ENCODE measurements at regions not wholly inside any gene's neighbourhood (a gene's known extent, or its start where the extent isn't known, plus 50 kb on each side); places are given as distances from the start of the nearest gene placed in this dataset.
"Not testable (repeated sequence)": the region's sequence is repeated elsewhere in the genome, so short reads cannot be mapped to it uniquely, and the experiment has no call there.

GRCh38 chr4:3952443-3953139, 186.4 kb downstream of the ADRA2C start:
- DNase-seq (ENCODE audit: extremely low read depth, low read depth, low spot score) = not testable (repeated sequence)

- DNase-seq (ENCODE audit: extremely low read depth, low read depth, low spot score) = not testable (repeated sequence)
Measured at GRCh38 chr4:3953140-3953489, 186.9 kb downstream of the ADRA2C start.

- DNase-seq (ENCODE audit: extremely low read depth, low read depth, low spot score) = not testable (repeated sequence)
Measured at GRCh38 chr4:3954540-3955320, 188.5 kb downstream of the ADRA2C start.

- peak; percentile 76 for DNase-seq (ENCODE audit: extremely low read depth, low read depth, low spot score)
Measured at GRCh38 chr4:3955321-3956164, 189.4 kb downstream of the ADRA2C start.

GRCh38 chr4:3956165-3956867, 190.1 kb downstream of the ADRA2C start:
- not testable (repeated sequence) for DNase-seq (ENCODE audit: extremely low read depth, low read depth, low spot score)

GRCh38 chr4:3961091-3961672, 195.0 kb downstream of the ADRA2C start:
- DNase-seq (ENCODE audit: extremely low read depth, low read depth, low spot score) = not testable (repeated sequence)

- DNase-seq (ENCODE audit: extremely low read depth, low read depth, low spot score) = not testable (repeated sequence)
Measured at GRCh38 chr4:3964572-3965278, 198.5 kb downstream of the ADRA2C start.

- not testable (repeated sequence) for DNase-seq (ENCODE audit: extremely low read depth, low read depth, low spot score)
Measured at GRCh38 chr4:3967204-3967603, 201.0 kb downstream of the ADRA2C start.

- not testable (repeated sequence) for DNase-seq (ENCODE audit: extremely low read depth, low read depth, low spot score)
Measured at GRCh38 chr4:3972626-3973025, 206.4 kb downstream of the ADRA2C start.

GRCh38 chr4:3973581-3974200, 207.5 kb downstream of the ADRA2C start:
- not testable (repeated sequence) for DNase-seq (ENCODE audit: extremely low read depth, low read depth, low spot score)

- not testable (repeated sequence) for DNase-seq (ENCODE audit: extremely low read depth, low read depth, low spot score)
Measured at GRCh38 chr4:3983518-3984125, 217.4 kb downstream of the ADRA2C start.

- DNase-seq (ENCODE audit: extremely low read depth, low read depth, low spot score) = not testable (repeated sequence)
Measured at GRCh38 chr4:3984796-3985195, 218.6 kb downstream of the ADRA2C start.

- not testable (repeated sequence) for DNase-seq (ENCODE audit: extremely low read depth, low read depth, low spot score)
Measured at GRCh38 chr4:3986412-3986811, 220.2 kb downstream of the ADRA2C start.

GRCh38 chr4:3997386-3997785, 229.3 kb downstream of the OTOP1 start:
- not testable (repeated sequence) for DNase-seq (ENCODE audit: extremely low read depth, low read depth, low spot score)

GRCh38 chr4:4004036-4004435, 222.7 kb downstream of the OTOP1 start:
- not testable (repeated sequence) for DNase-seq (ENCODE audit: extremely low read depth, low read depth, low spot score)

GRCh38 chr4:4004702-4005101, 222.0 kb downstream of the OTOP1 start:
- not testable (repeated sequence) for DNase-seq (ENCODE audit: extremely low read depth, low read depth, low spot score)

- DNase-seq (ENCODE audit: extremely low read depth, low read depth, low spot score) = not testable (repeated sequence)
Measured at GRCh38 chr4:4006356-4006755, 220.4 kb downstream of the OTOP1 start.

GRCh38 chr4:4019071-4019470, 207.7 kb downstream of the OTOP1 start:
- not testable (repeated sequence) for DNase-seq (ENCODE audit: extremely low read depth, low read depth, low spot score)

- not testable (repeated sequence) for DNase-seq (ENCODE audit: extremely low read depth, low read depth, low spot score)
Measured at GRCh38 chr4:4021161-4021560, 205.6 kb downstream of the OTOP1 start.

Data from glomerular endothelial cell (primary cell).